ENCODE measurements at regions not wholly inside any gene's neighbourhood (a gene's known extent, or its start where the extent isn't known, plus 50 kb on each side); places are given as distances from the start of the nearest gene placed in this dataset.

DNA sequence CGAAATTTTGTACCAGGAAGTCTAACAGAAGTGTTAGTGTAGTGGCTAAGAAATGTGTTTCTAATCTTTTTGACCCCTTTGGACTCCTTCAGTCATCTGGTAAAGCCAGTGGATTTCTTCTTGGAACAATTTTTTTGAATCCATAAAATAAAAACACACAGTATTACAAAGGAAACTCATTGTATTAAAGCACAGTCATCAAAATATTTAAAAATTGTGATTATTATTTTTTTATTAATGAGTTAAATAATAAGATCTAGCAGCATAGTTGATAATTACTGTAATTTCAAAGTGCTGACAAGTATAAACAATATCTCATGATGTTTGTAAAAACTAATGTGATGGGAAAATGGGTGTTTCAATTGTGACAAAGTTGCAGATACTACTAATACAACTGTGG is 72.2 kb upstream of the LRRC3B start:
- TF ChIP-seq, protein P1, sequence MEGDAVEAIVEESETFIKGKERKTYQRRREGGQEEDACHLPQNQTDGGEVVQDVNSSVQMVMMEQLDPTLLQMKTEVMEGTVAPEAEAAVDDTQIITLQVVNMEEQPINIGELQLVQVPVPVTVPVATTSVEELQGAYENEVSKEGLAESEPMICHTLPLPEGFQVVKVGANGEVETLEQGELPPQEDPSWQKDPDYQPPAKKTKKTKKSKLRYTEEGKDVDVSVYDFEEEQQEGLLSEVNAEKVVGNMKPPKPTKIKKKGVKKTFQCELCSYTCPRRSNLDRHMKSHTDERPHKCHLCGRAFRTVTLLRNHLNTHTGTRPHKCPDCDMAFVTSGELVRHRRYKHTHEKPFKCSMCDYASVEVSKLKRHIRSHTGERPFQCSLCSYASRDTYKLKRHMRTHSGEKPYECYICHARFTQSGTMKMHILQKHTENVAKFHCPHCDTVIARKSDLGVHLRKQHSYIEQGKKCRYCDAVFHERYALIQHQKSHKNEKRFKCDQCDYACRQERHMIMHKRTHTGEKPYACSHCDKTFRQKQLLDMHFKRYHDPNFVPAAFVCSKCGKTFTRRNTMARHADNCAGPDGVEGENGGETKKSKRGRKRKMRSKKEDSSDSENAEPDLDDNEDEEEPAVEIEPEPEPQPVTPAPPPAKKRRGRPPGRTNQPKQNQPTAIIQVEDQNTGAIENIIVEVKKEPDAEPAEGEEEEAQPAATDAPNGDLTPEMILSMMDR (IDR thresholded peaks at IDR 0.05): no peak
- TF ChIP-seq POLR2A (IDR thresholded peaks at IDR 0.05): no peak

Data from stomach (tissue), 4 donors.